H9 (cell line): ENCODE measurements at regions not wholly inside any gene's neighbourhood (a gene's known extent, or its start where the extent isn't known, plus 50 kb on each side); places are given as distances from the start of the nearest gene placed in this dataset.

Source experiments
- DNase-seq: peaks from one replicate; pipeline ENCODE4 v3.0.0-alpha.2; 2017
- H2AFZ ChIP-seq: one replicate; pipeline ENCODE4 v1.6.1; 2013; ENCODE audit warnings: mild to moderate bottlenecking, low read length, control low read depth, moderate library complexity
- H2AK5ac ChIP-seq: 2 replicates; pipeline ENCODE4 v1.6.1; 2013; ENCODE audit warnings: low read length, control low read depth, mixed read lengths; ENCODE audit not compliant: insufficient read length
- H2BK120ac ChIP-seq: one replicate; pipeline ENCODE4 v1.6.1; 2013; ENCODE audit warnings: low read depth, mild to moderate bottlenecking, low read length, control low read depth, inconsistent platforms; ENCODE audit not compliant: poor library complexity, severe bottlenecking
- H2BK12ac ChIP-seq: 2 replicates; pipeline ENCODE4 v1.6.1; 2013; ENCODE audit warnings: low read length, control low read depth, mixed read lengths, low read depth; ENCODE audit not compliant: insufficient read length
- H2BK15ac ChIP-seq: 2 replicates; pipeline ENCODE4 v1.6.1; 2013; ENCODE audit warnings: low read depth, low read length, control low read depth
- H2BK20ac ChIP-seq: one replicate; pipeline ENCODE4 v1.6.1; 2013; ENCODE audit warnings: low read depth, mild to moderate bottlenecking, low read length, control low read depth, inconsistent platforms; ENCODE audit not compliant: poor library complexity, severe bottlenecking
- H2BK5ac ChIP-seq: 2 replicates; pipeline ENCODE4 v1.6.1; 2013; ENCODE audit warnings: low read length, control low read depth, mixed read lengths; ENCODE audit not compliant: insufficient read length
- H3K14ac ChIP-seq: 2 replicates; pipeline ENCODE4 v1.6.1; 2013; ENCODE audit warnings: low read length, control low read depth; ENCODE audit not compliant: insufficient read depth
- H3K18ac ChIP-seq: 2 replicates; pipeline ENCODE4 v1.6.1; 2013; ENCODE audit warnings: low read depth, mild to moderate bottlenecking, mixed read lengths, low read length, control low read depth; ENCODE audit not compliant: insufficient read length
- H3K23ac ChIP-seq: 2 replicates; pipeline ENCODE4 v1.6.1; 2013; ENCODE audit warnings: low read length, control low read depth, mixed read lengths, low read depth; ENCODE audit not compliant: insufficient read length
- H3K23me2 ChIP-seq: 2 replicates; pipeline ENCODE4 v1.6.1; 2013; ENCODE audit warnings: low read depth, mild to moderate bottlenecking, mixed read lengths, low read length, control low read depth; ENCODE audit not compliant: insufficient read length, poor library complexity, severe bottlenecking
- H3K27ac ChIP-seq: 2 replicates; pipeline ENCODE4 v1.5.1; 2013; ENCODE audit warnings: low read length, control low read depth, mixed read lengths, low read depth; ENCODE audit not compliant: insufficient read length
- H3K27me3 ChIP-seq: 2 replicates; pipeline ENCODE4 v1.6.1; 2013; ENCODE audit warnings: low read length, control low read depth, inconsistent platforms; ENCODE audit not compliant: insufficient read depth
- H3K4ac ChIP-seq: 2 replicates; pipeline ENCODE4 v1.6.1; 2013; ENCODE audit warnings: low read depth, mild to moderate bottlenecking, control low read depth, inconsistent platforms, low read length, moderate library complexity
- H3K4me1 ChIP-seq: 2 replicates; pipeline ENCODE4 v1.6.1; 2013; ENCODE audit warnings: low read length, control low read depth, inconsistent platforms; ENCODE audit not compliant: insufficient read depth
- H3K4me2 ChIP-seq: 2 replicates; pipeline ENCODE4 v1.6.1; 2013; ENCODE audit warnings: low read length, control low read depth, mixed read lengths; ENCODE audit not compliant: insufficient read length, insufficient read depth
- H3K56ac ChIP-seq: 2 replicates; pipeline ENCODE4 v1.6.1; 2013; ENCODE audit warnings: low read depth, mild to moderate bottlenecking, mixed read lengths, low read length, control low read depth; ENCODE audit not compliant: insufficient read length
- H3K79me1 ChIP-seq: 2 replicates; pipeline ENCODE4 v1.6.1; 2013; ENCODE audit warnings: low read depth, mild to moderate bottlenecking, moderate library complexity, low read length, control low read depth, inconsistent platforms; ENCODE audit not compliant: insufficient read depth, poor library complexity, severe bottlenecking
- H3K79me2 ChIP-seq: 2 replicates; pipeline ENCODE4 v1.6.1; 2013; ENCODE audit warnings: low read length, control low read depth, inconsistent platforms; ENCODE audit not compliant: insufficient read depth
- H3K9ac ChIP-seq: 2 replicates; pipeline ENCODE4 v1.6.1; 2013; ENCODE audit warnings: low read length, control low read depth, mixed read lengths; ENCODE audit not compliant: insufficient read length; ENCODE audit errors: extremely low read depth
- H3K9me3 ChIP-seq: one replicate; pipeline ENCODE4 v1.6.1; 2013; ENCODE audit warnings: low read depth, low read length, inconsistent platforms; ENCODE audit not compliant: control insufficient read depth
- H3T11ph ChIP-seq: one replicate; pipeline ENCODE4 v1.6.1; 2013; ENCODE audit warnings: mild to moderate bottlenecking, low read length, control low read depth, inconsistent platforms
- H4K20me1 ChIP-seq: one replicate; pipeline ENCODE4 v1.6.1; 2013; ENCODE audit not compliant: control insufficient read depth, insufficient read length, insufficient read depth
- H4K5ac ChIP-seq: 2 replicates; pipeline ENCODE4 v1.6.1; 2013; ENCODE audit warnings: low read depth, mild to moderate bottlenecking, mixed read lengths, low read length, control low read depth; ENCODE audit not compliant: insufficient read length
- H4K8ac ChIP-seq: replicated peaks from 2 replicates; pipeline ENCODE4 v1.6.1; 2013; ENCODE audit warnings: low read length, control low read depth, mixed read lengths, low read depth; ENCODE audit not compliant: insufficient read length
- H4K91ac ChIP-seq: 2 replicates; pipeline ENCODE4 v1.6.1; 2013; ENCODE audit warnings: low read depth, mild to moderate bottlenecking, moderate library complexity, mixed read lengths, low read length, control low read depth; ENCODE audit not compliant: insufficient read length
- H3K27ac Mint-ChIP-seq, 3 experiments: 2 replicates in 2 of 3; 3 replicates in 1 of 3; pipeline ENCODE4 v1.8.0; 2020 to 2021; ENCODE audit warnings: mixed read lengths in 3 of 3, mild to moderate bottlenecking in 1 of 3, moderate library complexity in 1 of 3
- H3K27me3 Mint-ChIP-seq: 2 replicates; pipeline ENCODE4 v1.8.0; 2021; ENCODE audit warnings: low read depth, mild to moderate bottlenecking, moderate library complexity, mixed read lengths
- H3K36me3 Mint-ChIP-seq, 3 experiments: 2 replicates in 2 of 3; 3 replicates in 1 of 3; pipeline ENCODE4 v1.8.0; 2020 to 2021; ENCODE audit warnings: low read depth in 3 of 3, mixed read lengths in 3 of 3; ENCODE audit not compliant: insufficient read depth in 1 of 3
- H3K4me1 Mint-ChIP-seq, 2 experiments: 2 replicates each; pipeline ENCODE4 v1.8.0; 2020; ENCODE audit warnings: mixed read lengths in 2 of 2
- H3K4me3 Mint-ChIP-seq, 2 experiments: 2 replicates in 1 of 2; 3 replicates in 1 of 2; pipeline ENCODE4 v1.8.0; 2020 to 2021; ENCODE audit warnings: mild to moderate bottlenecking in 2 of 2, mixed read lengths in 2 of 2, moderate library complexity in 1 of 2
- H3K9me3 Mint-ChIP-seq, 2 experiments: 2 replicates in 1 of 2; 3 replicates in 1 of 2; pipeline ENCODE4 v1.8.0; 2020; ENCODE audit warnings: mild to moderate bottlenecking in 2 of 2, mixed read lengths in 2 of 2, moderate library complexity in 1 of 2
- CTCF ChIP-seq: fragments of 200-600 bp; sonication (generic); conservative IDR thresholded peaks from 3 replicates; pipeline ENCODE4 v1.8.0; 2021; ENCODE audit warnings: antibody characterized with exemption, mild to moderate bottlenecking
- WGBS: extraction: QIAGEN DNeasy Blood & Tissue Kit; methylation state at CpG from one replicate; pipeline ENCODE4 v1.1.7; 2013; ENCODE audit warnings: missing lambda C conversion rate, low lambda C conversion rate, mixed read lengths; ENCODE audit not compliant: insufficient read length; ENCODE audit errors: extremely low coverage; 5-methylcytosine and 5-hydroxymethylcytosine counted together

- no peak for DNase-seq
- no CpG with 5 or more reads among the region's 5 CpGs for WGBS
- Histone ChIP-seq H3K4me1 (no peaks in the 10 kb centered on the region), H3K18ac (no peak overlapping the region), H3K27ac (no peak overlapping the region), H2AK5ac (no peak overlapping the region), H4K20me1 (no peaks in the 10 kb centered on the region), H3K79me1 (no peaks in the 10 kb centered on the region), H2AFZ (no peak overlapping the region), H2BK5ac (no peak overlapping the region), H3K4me2 (no peak overlapping the region), H3K14ac (no peak overlapping the region), H2BK20ac (no peak overlapping the region), H2BK12ac (no peak overlapping the region), H3K4ac (no peak overlapping the region), H3K9me3 (no peaks in the 10 kb centered on the region), H3T11ph (no peak overlapping the region), H3K56ac (no peak overlapping the region), H2BK120ac (no peak overlapping the region), H3K23me2 (no peaks in the 10 kb centered on the region), H3K27me3 (no peaks in the 10 kb centered on the region), H4K8ac (no peak overlapping the region), H3K79me2 (no peaks in the 10 kb centered on the region), H4K91ac (no peak overlapping the region), H3K23ac (no peak overlapping the region), H4K5ac (no peak overlapping the region), H3K9ac (no peak overlapping the region), H2BK15ac (no peak overlapping the region)
- TF ChIP-seq CTCF: no peak
- Mint-ChIP-seq H3K9me3 (peaks cover 3 to 6% of the 10 kb centered on the region in 2 experiments; a peak in 2 of 5 replicates), H3K4me3 (no peak overlapping the region), H3K36me3 (peaks cover 0 to 8% (median 0%) of the 10 kb centered on the region in 3 experiments; a peak in 2 of 7 replicates), H3K27ac (no peak overlapping the region), H3K4me1 (peaks cover 0 to 3% of the 10 kb centered on the region in 2 experiments; a peak in 1 of 4 replicates), H3K27me3 (no peaks in the 10 kb centered on the region)
Observed at GRCh38 chr11:127971448-127971847, 615.9 kb downstream of the ETS1 start.
